ENCODE measurements at regions not wholly inside any gene's neighbourhood (a gene's known extent, or its start where the extent isn't known, plus 50 kb on each side); places are given as distances from the start of the nearest gene placed in this dataset.

GRCh38 chr12:59517522-59517921 is 78.3 kb upstream of the SLC16A7 start:
- TF ChIP-seq POLR2A (IDR thresholded peaks at IDR 0.05) (no peak), CTCF (IDR thresholded peaks at IDR 0.05) (no peak)
